Lower leg skin (tissue), 4 donors: ENCODE measurements at regions not wholly inside any gene's neighbourhood (a gene's known extent, or its start where the extent isn't known, plus 50 kb on each side); places are given as distances from the start of the nearest gene placed in this dataset.

ENCODE experiments used
- DNase-seq, 2 donors: peaks; one replicate each; pipeline ENCODE4 v3.0.0-alpha.2; 2019; ENCODE audit warnings: low spot score in 2 of 2
- H3K4me3 ChIP-seq: fragments of 200-600 bp; sonication (generic); 2 replicates; pipeline ENCODE4 v1.5.1; 2017; ENCODE audit warnings: mild to moderate bottlenecking, low read depth; ENCODE audit not compliant: poor library complexity, severe bottlenecking
- CTCF ChIP-seq, 3 donors: fragments of 450-650 bp; IDR thresholded peaks; one replicate each; pipeline ENCODE4 v1.5.1; 2016; ENCODE audit warnings: antibody characterized with exemption in 3 of 3, mild to moderate bottlenecking in 3 of 3, moderate library complexity in 2 of 3
- POLR2A ChIP-seq, 2 donors: fragments of 450-650 bp; IDR thresholded peaks; one replicate each; pipeline ENCODE4 v1.6.1; 2016 to 2017; ENCODE audit warnings: antibody characterized with exemption in 2 of 2, mild to moderate bottlenecking in 1 of 2, moderate library complexity in 1 of 2
- WGBS, 2 donors: methylation state at CpG; one replicate each; pipeline ENCODE4 v1.1.5; 2018; 5-methylcytosine and 5-hydroxymethylcytosine counted together
- intact Hi-C: fragments of 100-400 bp; cut with DNase I; formaldehyde crosslinking; loops from one replicate; pipeline ENCODE4 v1.15.0; 2023; ENCODE audit warnings: low total_unique reads

GRCh38 chr5:93294199-93294598 lies 286.8 kb downstream of the NR2F1-AS1 start:
- no peak overlapping the region for H3K4me3 ChIP-seq
- TF ChIP-seq POLR2A (IDR thresholded peaks at IDR 0.05) (no peak), CTCF (IDR thresholded peaks at IDR 0.05) (no peak)
- DNase-seq = no peak
- intact Hi-C loops = no loop called here

- no peak for DNase-seq
- no peak for TF ChIP-seq CTCF (IDR thresholded peaks at IDR 0.05)
- TF ChIP-seq POLR2A (IDR thresholded peaks at IDR 0.05) = no peak
- WGBS, 2 donors = 97 to 100% methylated on average over 2 of the region's 2 CpGs
- intact Hi-C loops = no loop called here
- H3K4me3 ChIP-seq = no peak overlapping the region
These were observed 291.1 kb downstream of the NR2F1-AS1 start for GRCh38 chr5:93289942-93290341.

- no peak for DNase-seq
- no peak overlapping the region for H3K4me3 ChIP-seq
- intact Hi-C loops = no loop called here
- TF ChIP-seq POLR2A (IDR thresholded peaks at IDR 0.05) = no peak
- no peak for TF ChIP-seq CTCF (IDR thresholded peaks at IDR 0.05)
- 80 to 92% methylated on average over 1 of the region's 1 CpG for WGBS, 2 donors
These were observed 295.6 kb downstream of the NR2F1-AS1 start for GRCh38 chr5:93285461-93285860.

- TF ChIP-seq POLR2A (IDR thresholded peaks at IDR 0.05) (no peak), CTCF (IDR thresholded peaks at IDR 0.05) (no peak)
- DNase-seq = peak in 1 of 2 donors; percentile 35
- WGBS, 2 donors = 66 to 68% methylated on average over 4 of the region's 4 CpGs
- intact Hi-C loops = no loop called here
- no peak overlapping the region for H3K4me3 ChIP-seq
These were observed 298.8 kb downstream of the NR2F1-AS1 start for GRCh38 chr5:93281980-93282772.

- 64 to 71% methylated on average over 3 of the region's 3 CpGs for WGBS, 2 donors
- no peak for TF ChIP-seq POLR2A (IDR thresholded peaks at IDR 0.05)
- no peak for TF ChIP-seq CTCF (IDR thresholded peaks at IDR 0.05)
- no peak overlapping the region for H3K4me3 ChIP-seq
- intact Hi-C loops = no loop called here
- DNase-seq = no peak
These were observed 300.5 kb downstream of the NR2F1-AS1 start for GRCh38 chr5:93280518-93280917.
